Superior temporal gyrus (tissue), 1 donor: ENCODE measurements at regions not wholly inside any gene's neighbourhood (a gene's known extent, or its start where the extent isn't known, plus 50 kb on each side); places are given as distances from the start of the nearest gene placed in this dataset.

Experiments
- DNase-seq: peaks from one replicate; pipeline ENCODE4 v3.0.0-alpha.2; 2016; ENCODE audit errors: extremely low spot score

DNA sequence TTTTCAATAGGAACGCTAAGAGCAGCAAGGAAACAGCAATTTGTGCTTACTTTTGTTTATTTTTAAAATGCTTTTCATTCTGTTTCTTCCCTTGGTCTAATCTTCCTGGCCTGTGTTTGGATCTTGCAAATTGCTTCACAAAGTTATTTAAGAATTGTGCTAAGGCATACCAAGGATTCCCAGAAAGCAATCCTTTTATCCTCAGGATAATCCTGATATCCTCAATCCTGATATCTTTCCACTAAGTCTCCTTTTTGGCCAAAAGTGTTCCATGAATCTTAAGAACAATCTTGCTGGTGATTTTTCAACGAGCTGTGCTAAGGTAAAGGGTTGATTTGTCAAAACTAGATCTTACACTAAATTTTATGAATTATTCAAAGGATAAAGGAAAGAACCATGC, 1577.9 kb downstream of the PLA2G4A start:
- no peak for DNase-seq

DNA sequence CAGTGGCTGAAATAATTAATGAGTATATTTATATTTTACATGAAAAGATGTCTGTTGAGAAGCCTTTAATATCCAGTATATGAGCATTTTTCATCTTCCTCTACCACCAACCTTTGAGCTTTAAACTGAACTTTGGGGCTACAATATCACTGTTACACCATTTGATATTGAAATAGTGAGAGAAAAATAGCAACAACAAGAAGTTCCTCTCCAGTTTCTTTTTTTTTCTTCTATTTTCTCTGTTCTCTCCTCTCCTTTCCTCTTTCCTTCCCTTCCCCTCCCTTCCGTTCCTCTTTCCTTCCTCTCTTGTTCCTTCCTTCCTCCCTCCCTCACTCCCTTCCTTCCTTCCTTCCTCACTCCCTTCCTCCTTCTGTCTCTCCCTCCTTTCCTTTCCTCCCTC, 1591.4 kb downstream of the PLA2G4A start:
- no peak for DNase-seq

GRCh38 chr1:188423073-188423472, 1594.3 kb downstream of the PLA2G4A start:
- no peak for DNase-seq

GRCh38 chr1:188424176-188424575, 1595.4 kb downstream of the PLA2G4A start:
- no peak for DNase-seq

GRCh38 chr1:188425687-188426086, 1596.9 kb downstream of the PLA2G4A start:
- no peak for DNase-seq

DNA sequence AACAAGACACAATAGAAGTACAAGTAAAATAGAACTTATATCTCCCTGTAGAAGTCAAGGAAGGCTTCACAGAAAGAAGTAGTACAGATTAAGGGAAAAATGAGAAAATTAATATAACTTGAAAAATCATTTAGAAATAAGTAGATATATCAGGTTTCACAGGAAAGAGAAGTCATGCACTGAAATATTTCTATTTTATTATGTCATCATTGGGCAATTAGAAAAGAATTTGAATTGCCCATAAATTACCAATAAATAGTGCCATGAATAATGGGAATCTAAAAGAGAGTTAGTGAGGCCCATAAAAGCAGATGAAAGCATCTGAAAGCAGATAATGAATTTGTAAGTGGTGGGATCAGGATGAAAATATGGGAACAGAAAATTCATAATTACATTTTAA, 1597.8 kb downstream of the PLA2G4A start:
- DNase-seq, result no peak

- no peak for DNase-seq
Observed at GRCh38 chr1:188427642-188428041, 1598.9 kb downstream of the PLA2G4A start.

DNA sequence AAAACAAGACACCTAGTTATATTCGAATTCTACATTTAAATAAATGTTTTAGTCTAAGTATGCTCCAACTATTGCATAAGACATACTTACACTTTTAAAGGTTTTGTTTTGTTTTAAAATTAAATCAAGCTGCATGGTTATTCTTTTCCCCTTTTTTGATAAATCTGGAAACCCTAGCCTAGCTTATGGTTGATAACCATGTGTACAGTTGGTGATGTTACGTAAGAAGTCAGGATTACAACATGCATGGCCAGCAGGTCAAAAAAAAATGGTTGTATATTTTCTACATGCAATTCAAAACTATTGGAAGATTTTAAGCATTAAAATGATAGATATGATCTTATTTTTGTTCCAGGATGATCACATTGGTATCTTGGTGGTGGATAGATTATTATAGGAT, 1600.6 kb downstream of the PLA2G4A start:
- DNase-seq, result no peak

- DNase-seq, result no peak
Observed at GRCh38 chr1:188432427-188432826, 1603.7 kb downstream of the PLA2G4A start.

DNA sequence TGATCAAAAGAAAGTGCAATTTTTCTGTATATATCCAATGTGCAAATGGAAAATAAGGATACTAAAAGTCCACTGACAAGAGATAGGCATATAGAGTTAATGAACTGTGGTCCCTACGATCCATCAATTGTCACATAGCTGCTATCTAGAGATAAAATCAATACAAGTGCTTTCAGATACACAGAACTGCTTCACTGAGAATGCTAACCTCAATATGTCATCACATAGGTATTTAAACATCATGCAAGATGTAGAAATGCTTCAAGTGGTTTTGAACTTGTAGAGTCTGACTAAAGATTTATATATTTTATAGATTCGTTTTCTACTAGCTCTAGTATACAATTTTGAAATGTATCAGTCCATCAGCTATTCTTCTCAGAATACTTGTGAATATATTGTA, 1604.7 kb downstream of the PLA2G4A start:
- no peak for DNase-seq

DNA sequence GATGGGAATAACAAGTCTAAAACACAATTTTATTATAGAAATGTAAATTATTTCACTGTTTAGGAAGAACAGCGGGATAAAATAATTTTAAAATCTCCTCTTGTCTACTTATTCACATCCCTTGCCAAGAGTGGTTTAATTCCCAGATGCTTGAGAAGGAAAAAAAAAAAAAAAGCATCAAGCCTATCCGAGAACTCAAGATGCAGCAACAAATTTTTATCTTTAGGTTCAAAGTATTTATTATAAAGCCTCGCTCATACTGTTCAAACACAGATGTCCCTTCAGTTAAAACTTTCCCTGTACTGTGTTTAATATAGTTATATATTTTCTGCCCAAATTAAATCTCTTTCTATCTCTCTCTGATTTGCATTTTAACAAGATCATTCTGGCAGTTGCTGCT, 1615.8 kb downstream of the PLA2G4A start:
- no peak for DNase-seq

DNA sequence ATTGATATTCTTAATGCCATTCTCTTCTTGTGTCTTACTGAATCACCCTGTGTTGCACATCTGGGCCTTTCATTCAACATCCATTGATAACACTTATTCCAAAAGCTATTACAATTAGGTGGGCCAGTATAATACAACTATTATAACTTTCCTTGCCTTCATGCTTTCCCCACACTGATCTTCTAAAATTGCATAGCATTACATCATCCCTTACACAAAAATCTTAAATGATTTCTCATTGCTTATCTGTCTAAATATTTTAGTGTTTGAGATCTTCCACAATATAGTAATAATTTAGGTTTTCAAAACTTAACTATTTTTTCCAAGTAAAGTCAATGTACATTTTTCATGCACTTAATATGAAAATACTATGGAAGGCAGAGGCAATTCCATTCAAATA, 1634.1 kb downstream of the PLA2G4A start:
- no peak for DNase-seq

DNA sequence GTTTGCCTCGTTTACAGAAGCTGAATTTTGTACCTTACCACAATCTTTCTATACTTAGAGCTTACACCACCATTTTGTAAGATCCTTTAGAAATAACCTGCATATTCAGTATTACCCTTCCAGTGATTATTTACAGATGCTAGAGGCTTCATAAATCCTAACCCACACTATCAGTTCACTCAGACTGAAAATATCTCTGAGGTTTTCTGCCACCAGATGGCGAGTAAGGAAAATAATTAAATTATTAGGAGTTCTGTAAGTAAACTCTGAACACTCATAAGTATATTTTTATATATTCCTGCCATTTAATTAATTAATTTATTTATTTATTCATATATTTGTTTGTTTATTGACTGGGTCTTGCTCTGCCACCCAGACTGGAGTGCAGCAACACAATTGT, 1635.2 kb downstream of the PLA2G4A start:
- no peak for DNase-seq

GRCh38 chr1:188466539-188466938, 1637.8 kb downstream of the PLA2G4A start:
- no peak for DNase-seq

DNA sequence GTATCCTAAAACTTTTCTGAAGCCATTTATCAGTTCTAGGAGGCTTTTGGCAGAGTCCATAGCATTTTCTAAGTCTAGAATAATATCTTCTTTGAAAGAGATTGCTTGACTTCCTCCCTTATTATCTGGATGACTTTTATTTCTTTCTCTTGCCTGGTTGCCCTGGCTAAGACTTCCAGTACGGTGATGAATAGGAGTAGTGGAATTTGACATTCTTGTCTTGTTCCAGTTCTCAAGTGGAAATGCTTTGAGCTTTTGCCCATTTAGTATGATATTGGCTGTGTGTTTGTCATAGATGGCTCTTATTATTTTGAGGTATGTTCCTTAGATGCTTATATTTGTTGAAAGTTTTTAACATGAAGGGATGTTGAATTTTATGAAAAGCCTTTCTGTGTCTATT, 1647.9 kb downstream of the PLA2G4A start:
- no peak for DNase-seq

DNA sequence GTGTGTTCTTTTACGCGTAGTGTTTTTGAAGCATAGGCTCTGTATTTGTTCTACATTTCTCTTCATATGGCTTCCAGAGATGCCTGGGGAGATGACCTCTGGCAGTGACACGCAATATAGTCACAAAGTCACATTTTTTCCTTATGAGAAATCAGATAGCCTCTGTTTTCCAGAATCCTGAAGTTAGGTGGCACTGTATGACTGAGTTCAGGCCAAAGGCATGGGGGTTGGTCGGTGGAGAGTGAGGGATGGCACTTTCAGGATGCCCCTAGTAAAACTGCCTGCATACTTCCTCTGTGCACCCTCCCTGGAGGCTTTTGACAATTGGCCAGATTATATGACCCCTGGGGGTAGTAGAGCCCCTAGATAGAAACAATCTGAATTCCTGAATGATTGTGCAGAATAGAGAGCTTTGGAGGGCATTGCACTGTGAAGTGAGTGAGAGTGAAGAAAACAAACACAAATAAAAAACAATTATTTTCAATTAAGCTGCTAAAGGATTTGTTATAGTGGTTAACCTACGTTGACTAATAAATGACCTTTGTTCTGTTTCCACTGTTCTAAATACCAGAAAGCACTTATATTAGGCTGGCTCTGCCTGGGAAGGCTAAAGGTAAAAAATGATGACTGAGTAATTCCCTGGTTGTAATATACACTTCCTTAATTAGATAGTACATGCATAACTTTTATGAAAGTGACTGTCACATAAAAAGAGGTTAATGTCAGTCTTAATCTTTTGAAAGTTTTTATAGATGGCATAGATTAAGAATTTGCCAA, 1660.8 kb downstream of the PLA2G4A start:
- DNase-seq, result no peak

- DNase-seq, result no peak
Observed at GRCh38 chr1:188496506-188496905, 1667.8 kb downstream of the PLA2G4A start.

- DNase-seq, result no peak
Observed at GRCh38 chr1:188497020-188497419, 1668.3 kb downstream of the PLA2G4A start.

- no peak for DNase-seq
Observed at GRCh38 chr1:188499690-188500089, 1670.9 kb downstream of the PLA2G4A start.

DNA sequence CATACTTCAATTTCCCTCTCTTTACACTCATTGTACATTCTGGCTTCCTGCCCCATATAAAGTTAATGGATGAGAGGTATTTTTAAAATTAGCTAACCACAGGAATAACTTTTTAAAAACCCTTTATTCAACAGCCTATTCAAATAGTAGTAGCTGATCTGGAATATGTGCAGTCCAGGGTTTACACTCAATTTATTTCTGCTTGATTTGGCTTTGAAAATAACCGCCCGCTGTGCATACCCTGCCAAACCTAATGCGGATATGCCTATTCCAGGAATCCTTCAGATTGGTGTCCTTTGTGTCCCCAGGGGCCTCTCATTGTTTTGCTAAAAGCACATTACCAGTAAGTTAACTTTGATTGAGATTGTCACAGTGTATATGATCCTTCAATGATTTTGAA, 1686.2 kb downstream of the PLA2G4A start:
- DNase-seq, result no peak

DNA sequence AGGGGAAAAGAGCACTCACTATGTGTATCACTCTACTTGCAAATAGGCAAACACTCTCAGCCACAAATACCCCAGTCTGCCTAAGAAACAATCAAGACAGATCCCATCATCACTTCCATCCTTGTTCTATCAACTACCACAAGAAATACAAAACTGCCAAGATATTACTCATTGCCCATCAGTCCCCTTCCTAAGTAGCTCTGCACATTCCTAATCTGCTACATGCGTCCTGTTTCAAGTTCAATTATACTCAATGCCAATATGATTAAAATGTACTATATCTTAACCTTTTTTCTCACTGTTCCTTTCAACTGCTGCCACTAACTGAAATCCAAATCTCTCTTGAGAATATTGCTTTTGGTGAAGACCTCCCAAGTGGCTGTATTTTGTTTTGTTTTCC, 1688.4 kb downstream of the PLA2G4A start:
- DNase-seq, result no peak

DNA sequence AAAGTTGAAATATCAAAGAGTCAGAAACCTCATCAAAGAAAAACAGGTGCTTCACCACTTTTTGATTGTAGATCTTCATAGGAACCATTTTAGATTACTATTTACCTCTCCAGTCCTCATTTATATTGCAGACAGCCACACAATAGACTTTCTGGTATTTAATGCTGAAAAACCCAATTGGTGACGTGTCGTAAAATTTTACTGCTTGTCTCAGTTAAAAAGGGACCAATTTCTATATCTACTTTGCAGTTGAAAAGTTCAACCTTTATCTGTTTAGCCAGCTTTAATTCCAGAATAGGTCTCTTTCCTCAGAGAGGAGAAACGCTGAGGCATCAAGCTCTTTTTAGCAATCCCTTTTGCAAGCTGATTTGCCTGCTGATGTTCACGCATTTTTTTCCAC, 1722.4 kb downstream of the PLA2G4A start:
- DNase-seq, result no peak

DNA sequence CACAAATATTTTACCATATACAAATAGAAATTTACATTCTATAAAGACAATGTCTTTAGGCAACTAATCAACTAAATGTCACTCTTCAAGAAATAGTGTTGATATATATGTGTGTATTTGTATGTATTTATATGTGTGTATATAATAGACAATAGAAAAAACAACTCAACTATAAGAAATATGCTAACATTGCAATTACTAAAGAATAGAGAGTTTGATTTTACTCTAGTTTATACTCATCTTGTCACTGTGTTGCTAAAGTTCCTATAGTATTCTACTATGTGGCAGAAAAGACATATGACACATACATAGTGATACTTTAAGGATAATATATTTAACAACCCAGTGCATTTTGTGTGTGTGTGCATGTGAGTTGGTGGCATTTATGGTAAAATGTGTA, 1728.3 kb downstream of the PLA2G4A start:
- DNase-seq, result no peak

DNA sequence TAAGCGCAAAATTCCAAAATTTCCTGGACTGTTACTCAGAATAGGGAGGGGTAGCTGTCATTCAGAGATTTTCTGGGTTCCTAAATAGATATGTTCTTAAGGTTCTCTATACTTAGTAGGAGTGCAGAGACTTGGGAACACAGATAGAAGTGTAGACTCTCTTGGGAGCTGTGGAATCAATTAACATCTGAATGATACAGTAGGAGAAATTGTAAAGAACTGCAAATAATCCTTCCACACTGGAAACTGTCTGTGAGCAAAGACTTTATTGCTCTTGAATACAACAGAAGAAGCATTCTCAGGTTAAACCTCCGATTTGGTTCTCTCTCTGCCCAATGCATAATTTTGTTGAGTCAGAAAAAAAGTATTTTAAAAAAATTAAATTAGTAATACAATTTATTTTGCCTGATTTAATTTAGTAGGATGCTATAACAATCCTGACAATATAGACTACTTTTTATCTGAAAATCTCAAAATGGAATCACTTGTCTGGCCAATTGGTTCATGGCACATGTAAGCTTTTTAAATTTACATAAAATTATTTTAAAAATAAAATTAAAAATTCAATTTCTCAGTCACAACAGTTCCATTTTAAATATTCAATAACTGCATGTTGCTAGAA, 1754.3 kb downstream of the PLA2G4A start:
- no peak for DNase-seq
